ENCODE measurements at regions not wholly inside any gene's neighbourhood (a gene's known extent, or its start where the extent isn't known, plus 50 kb on each side); places are given as distances from the start of the nearest gene placed in this dataset.
"Not testable (repeated sequence)": the region's sequence is repeated elsewhere in the genome, so short reads cannot be mapped to it uniquely, and the experiment has no call there.

GRCh38 chr1:73854527-73854926 is 343.4 kb downstream of the LRRIQ3 start:
- DNase-seq (ENCODE audit: low read depth, low spot score), result no peak

- no peak for DNase-seq (ENCODE audit: low read depth, low spot score)
Measured at GRCh38 chr1:73842436-73842835, 355.5 kb downstream of the LRRIQ3 start.

DNA sequence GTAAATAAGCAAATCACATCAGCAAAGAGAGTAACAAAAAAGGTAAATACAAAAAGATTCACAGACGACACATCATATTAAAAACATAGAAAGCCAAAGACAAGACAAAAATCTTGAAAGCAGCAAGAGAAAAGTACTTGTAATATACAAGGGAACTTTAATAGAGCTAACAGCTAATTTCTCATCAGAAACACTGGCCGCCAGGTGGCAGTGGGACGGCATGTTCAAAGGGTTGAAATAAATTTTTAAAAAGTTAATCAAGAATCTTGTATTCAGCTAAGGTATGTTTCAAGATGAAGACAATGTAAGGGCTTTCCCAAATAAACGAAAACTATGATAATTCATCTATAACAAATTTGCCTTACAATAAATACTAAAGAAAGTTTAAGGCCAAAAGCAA is 358.1 kb downstream of the LRRIQ3 start:
- no peak for DNase-seq (ENCODE audit: low read depth, low spot score)

GRCh38 chr1:73832276-73833181 is 365.4 kb downstream of the LRRIQ3 start:
- no peak for DNase-seq (ENCODE audit: low read depth, low spot score)

- not testable (repeated sequence) for DNase-seq (ENCODE audit: low read depth, low spot score)
Measured at GRCh38 chr1:73827283-73827682, 370.7 kb downstream of the LRRIQ3 start.

GRCh38 chr1:73824065-73824464 is 373.9 kb downstream of the LRRIQ3 start:
- DNase-seq (ENCODE audit: low read depth, low spot score), result no peak

DNA sequence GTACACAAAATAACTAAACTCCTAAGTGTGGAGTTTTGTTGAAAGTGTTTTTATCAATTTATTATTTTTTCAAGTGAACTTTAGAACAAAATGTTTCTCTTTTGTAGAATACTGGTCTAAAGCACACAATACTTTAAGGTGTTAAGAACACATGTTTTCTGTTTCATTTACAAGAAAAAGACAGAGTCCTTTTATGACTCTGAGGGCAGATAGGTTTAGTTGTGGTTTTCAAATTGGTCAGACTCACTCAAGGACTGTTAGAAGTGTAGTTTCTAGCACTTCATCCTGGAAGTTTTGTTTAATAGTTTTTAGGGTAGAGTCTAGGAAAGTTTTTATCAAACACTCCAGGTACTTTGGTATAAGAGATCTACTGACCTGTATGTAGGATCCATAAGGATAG is 376.5 kb downstream of the LRRIQ3 start:
- DNase-seq (ENCODE audit: low read depth, low spot score), result no peak

DNA sequence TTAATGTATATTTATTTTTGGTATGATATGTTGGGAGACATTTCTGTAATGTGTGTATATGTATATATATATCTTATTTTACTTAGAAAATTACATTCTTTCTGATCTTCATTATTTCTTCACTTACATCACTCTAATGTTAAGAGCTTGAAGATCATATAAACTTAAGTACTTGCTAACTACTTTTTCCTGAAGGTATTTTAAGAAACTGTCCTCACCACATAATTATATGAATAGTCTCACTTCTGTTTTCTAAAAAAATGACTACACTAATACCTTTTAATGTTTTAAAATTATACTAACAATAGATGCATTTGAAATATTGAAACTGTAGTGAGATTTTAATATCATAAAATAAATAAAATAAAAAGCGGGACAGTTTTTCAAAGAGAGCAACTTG is 377.1 kb downstream of the LRRIQ3 start:
- no peak for DNase-seq (ENCODE audit: low read depth, low spot score)

GRCh38 chr1:73813716-73814115 is 384.3 kb downstream of the LRRIQ3 start:
- DNase-seq (ENCODE audit: low read depth, low spot score), result no peak

- no peak for DNase-seq (ENCODE audit: low read depth, low spot score)
Measured at GRCh38 chr1:73813236-73813635, 384.7 kb downstream of the LRRIQ3 start.

- no peak for DNase-seq (ENCODE audit: low read depth, low spot score)
Measured at GRCh38 chr1:73811798-73812197, 386.2 kb downstream of the LRRIQ3 start.

- no peak for DNase-seq (ENCODE audit: low read depth, low spot score)
Measured at GRCh38 chr1:73804935-73805334, 393.0 kb downstream of the LRRIQ3 start.

DNA sequence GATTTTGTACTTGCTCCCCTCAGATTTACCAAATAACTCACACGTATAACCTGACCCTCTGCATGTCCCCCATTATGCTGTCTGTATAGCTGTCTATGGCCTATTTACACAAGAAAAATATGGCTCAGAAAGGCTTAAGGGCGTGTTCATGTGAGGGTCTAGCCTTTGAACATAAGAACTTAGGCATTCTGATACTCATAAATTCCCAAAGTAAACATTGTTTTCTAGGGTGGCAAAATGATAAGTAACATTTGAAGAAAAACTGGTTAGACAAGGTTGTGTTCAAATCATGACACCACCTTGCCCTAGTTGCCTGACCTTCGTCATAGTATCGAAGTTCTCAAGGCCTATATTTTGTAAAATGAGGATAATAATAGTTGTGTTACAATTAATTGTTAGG is 394.6 kb downstream of the LRRIQ3 start:
- DNase-seq (ENCODE audit: low read depth, low spot score), result no peak

- DNase-seq (ENCODE audit: low read depth, low spot score), result no peak
Measured at GRCh38 chr1:73801912-73802429, 396.0 kb downstream of the LRRIQ3 start.

DNA sequence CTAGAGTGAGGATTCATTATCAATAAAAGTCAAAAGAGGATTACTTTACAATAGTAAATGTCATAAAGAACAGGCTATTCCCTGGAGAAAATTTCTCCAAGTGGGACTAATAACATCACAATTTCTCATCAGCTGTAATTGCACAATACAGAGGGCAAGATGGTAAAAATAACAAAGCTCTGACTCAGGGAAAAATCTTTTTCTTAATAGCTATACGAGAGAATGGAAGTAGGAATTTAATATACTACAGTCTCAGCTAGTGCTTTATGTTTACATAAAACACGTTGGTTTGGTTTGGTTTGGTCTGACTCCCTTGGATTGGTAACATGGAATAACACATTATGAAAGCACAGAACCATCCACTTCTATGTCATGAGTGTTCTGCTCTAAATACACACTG is 397.6 kb downstream of the LRRIQ3 start:
- DNase-seq (ENCODE audit: low read depth, low spot score), result no peak

GRCh38 chr1:73789965-73790364 is 408.0 kb downstream of the LRRIQ3 start:
- no peak for DNase-seq (ENCODE audit: low read depth, low spot score)

DNA sequence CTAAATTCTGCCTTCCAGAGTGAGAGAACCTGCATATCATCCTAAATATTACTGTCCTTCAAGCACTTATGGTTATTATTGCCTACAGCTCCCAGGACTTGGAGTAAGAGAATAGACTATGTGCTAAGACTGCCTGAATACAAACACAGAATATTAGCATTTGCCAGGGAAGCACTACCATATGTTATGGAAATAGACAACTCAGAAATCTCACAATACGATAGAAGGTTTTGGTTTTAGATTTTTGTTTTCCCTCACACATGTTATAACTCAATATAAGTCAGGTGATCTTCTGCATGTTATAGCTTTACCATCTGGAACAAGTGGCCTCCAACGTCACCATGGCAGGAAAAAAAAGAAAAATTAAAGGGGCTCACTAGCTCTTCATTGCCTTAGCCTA is 413.9 kb downstream of the LRRIQ3 start:
- no peak for DNase-seq (ENCODE audit: low read depth, low spot score)

DNA sequence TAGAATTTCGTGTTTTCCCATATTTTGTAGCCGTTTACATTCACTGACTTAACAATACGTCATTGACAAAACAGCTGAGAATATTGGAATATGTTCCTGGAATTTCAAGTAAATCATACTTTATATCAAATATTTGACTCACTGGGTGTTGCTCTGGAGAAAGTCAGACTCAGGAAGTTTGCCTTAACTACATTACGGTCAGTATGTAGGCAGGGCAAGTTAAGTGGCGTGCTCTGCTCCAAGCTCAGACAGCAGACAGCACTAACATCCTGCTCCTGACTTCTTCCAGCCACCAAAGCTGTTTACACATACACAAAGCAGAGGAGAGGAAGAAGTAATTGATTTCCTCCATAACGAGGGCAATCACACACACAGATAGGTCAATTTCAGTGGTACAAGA is 414.6 kb downstream of the LRRIQ3 start:
- DNase-seq (ENCODE audit: low read depth, low spot score), result no peak

GRCh38 chr1:73782901-73783300 is 415.1 kb downstream of the LRRIQ3 start:
- no peak for DNase-seq (ENCODE audit: low read depth, low spot score)

DNA sequence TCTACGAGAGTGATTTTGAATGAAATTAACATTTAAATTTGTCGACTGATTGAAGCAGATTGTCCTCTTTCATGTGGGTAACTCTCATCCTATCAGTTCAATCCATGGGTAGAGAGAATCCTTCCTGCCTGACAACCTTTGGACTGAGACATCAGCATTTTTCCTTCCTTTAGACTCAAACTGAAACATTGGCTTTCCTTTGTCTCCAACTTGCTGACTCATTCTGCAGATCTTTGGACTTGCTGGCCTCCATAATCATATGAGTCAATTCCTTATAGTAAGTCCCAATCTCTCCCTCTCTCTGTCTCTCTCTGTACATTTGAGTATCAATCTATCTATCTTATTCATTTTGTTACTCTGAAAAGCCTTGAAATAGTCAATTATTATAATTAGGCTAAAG is 416.7 kb downstream of the LRRIQ3 start:
- DNase-seq (ENCODE audit: low read depth, low spot score), result no peak

GRCh38 chr1:73778471-73778870 is 419.5 kb downstream of the LRRIQ3 start:
- no peak for DNase-seq (ENCODE audit: low read depth, low spot score)

DNA sequence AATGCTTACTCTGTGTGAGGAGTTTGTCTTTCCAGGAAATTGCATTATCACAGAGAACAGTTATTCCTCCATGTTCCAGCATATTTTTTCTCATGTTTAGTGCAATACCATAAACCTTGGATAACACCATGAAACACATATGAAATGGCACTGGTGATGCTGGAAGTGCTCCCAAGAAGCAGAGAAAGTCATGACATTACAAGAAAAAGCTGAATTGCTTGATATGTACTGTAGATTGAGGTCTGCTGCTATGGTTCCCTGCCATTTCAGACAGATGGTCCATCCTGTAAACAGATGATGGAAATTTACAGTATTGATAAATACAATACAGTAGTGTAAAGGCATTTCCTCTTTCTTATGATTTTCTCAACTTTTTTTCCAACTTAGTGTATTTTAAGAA is 422.1 kb downstream of the LRRIQ3 start:
- DNase-seq (ENCODE audit: low read depth, low spot score), result no peak

- no peak for DNase-seq (ENCODE audit: low read depth, low spot score)
Measured at GRCh38 chr1:73772941-73773340, 425.0 kb downstream of the LRRIQ3 start.

Measured in iPS DF 19.7 (cell line).